ENCODE measurements at regions not wholly inside any gene's neighbourhood (a gene's known extent, or its start where the extent isn't known, plus 50 kb on each side); places are given as distances from the start of the nearest gene placed in this dataset.
A peak's percentile ranks its signal among the peaks of the same experiment; 100 is the strongest.

- CTCF ChIA-PET (ENCODE audit: partially characterized antibody): interaction anchor here (0.6 to 1.2 kb wide), 2 partner anchors 14 to 74 kb away, joined by 3 read pairs; no protein-coding TSS in a partner anchor
- no peak overlapping the region for H2BK5ac ChIP-seq (ENCODE audit: low read depth, low read length)
- no peaks in the 10 kb centered on the region for H4K20me1 ChIP-seq (replicated peaks in 1 of 2; ENCODE audit: control insufficient read depth in 1 of 2, insufficient read depth in 2 of 2, low read length in 2 of 2)
- no peak overlapping the region for H3K18ac ChIP-seq (ENCODE audit: extremely low read depth, low read length)
- H3K79me1 ChIP-seq (ENCODE audit: low read depth, low read length): no peaks in the 10 kb centered on the region
- no peak overlapping the region for H3K56ac ChIP-seq (replicated peaks; ENCODE audit: insufficient read length, low read depth, low read length)
- no peak for DNase-seq (ENCODE audit: low read depth in 1 of 2, low spot score in 2 of 2)
- no peak overlapping the region for H3K4ac ChIP-seq (replicated peaks; ENCODE audit: insufficient read length, low read depth, low read length)
- H3K23me2 ChIP-seq (ENCODE audit: low read depth, low read length): no peaks in the 10 kb centered on the region
- H2BK120ac ChIP-seq (replicated peaks; ENCODE audit: low read depth, low read length): no peak overlapping the region
- no peak overlapping the region for H4K5ac ChIP-seq (ENCODE audit: insufficient read length, low read depth, low read length)
- FAIRE-seq: no peak
- no peak overlapping the region for H3K9ac ChIP-seq (replicated peaks in 1 of 4; ENCODE audit: extremely low read depth in 1 of 4, low read depth in 3 of 4, low read length in 3 of 4)
- 90% methylated on average over 2 of the region's 2 CpGs; no CpG with 5 or more reads in 1 of the 2 experiments for WGBS, 2 experiments (ENCODE audit: extremely low coverage in 1 of 2, insufficient coverage in 1 of 2, insufficient read length in 1 of 2, insufficient replicate concordance in 2 of 2, low coverage in 1 of 2, low lambda C conversion rate in 2 of 2, missing lambda C conversion rate in 1 of 2)
- no peaks in the 10 kb centered on the region; a peak in 1 of 7 replicates for H3K4me1 ChIP-seq (replicated peaks in 1 of 4; ENCODE audit: control insufficient read depth in 3 of 4, insufficient read depth in 4 of 4, low read length in 3 of 4)
- H2BK12ac ChIP-seq (ENCODE audit: low read depth, low read length): no peak overlapping the region
- no peak overlapping the region for H3K4me3 ChIP-seq (ENCODE audit: extremely low read depth in 1 of 4, insufficient read depth in 2 of 4, low read depth in 3 of 4, low read length in 4 of 4)
- peaks cover 7 to 13% (median 10%) of the 10 kb centered on the region in 4 experiments for H3K27me3 ChIP-seq (replicated peaks in 1 of 4; ENCODE audit: control insufficient read depth in 3 of 4, extremely low read depth in 1 of 4, insufficient read depth in 3 of 4, low read length in 3 of 4)
- H3K14ac ChIP-seq (ENCODE audit: insufficient read length): no peak overlapping the region
- H2BK15ac ChIP-seq (ENCODE audit: low read length): no peak overlapping the region
- no peak overlapping the region for H2AK5ac ChIP-seq (ENCODE audit: low read depth, low read length)
- H3K27ac ChIP-seq (ENCODE audit: low read depth, low read length): no peak overlapping the region
- no peak overlapping the region for H3K4me2 ChIP-seq (ENCODE audit: insufficient read depth in 1 of 2, low read depth in 2 of 2, low read length in 2 of 2)
- H2BK20ac ChIP-seq (ENCODE audit: low read length): no peak overlapping the region
- H3K36me3 ChIP-seq (ENCODE audit: control insufficient read depth in 2 of 4, insufficient read depth in 4 of 4, low read length in 3 of 4): no peaks in the 10 kb centered on the region
- H2AFZ ChIP-seq (ENCODE audit: low read length): 0 out of 2 replicates have a peak overlapping the region, but pooled peaks have one; percentile 32
- no peak overlapping the region for H4K8ac ChIP-seq (ENCODE audit: extremely low read depth, insufficient read depth, low read length)
- H4K91ac ChIP-seq (replicated peaks; ENCODE audit: insufficient read length, low read length): no peak overlapping the region
- no peaks in the 10 kb centered on the region for H3K79me2 ChIP-seq (ENCODE audit: control insufficient read depth in 1 of 2, insufficient read depth in 2 of 2, low read length in 2 of 2)
- TF ChIP-seq SAP30 (IDR thresholded peaks at IDR 0.05; ENCODE audit: insufficient read depth, insufficient replicate concordance, low read length) (no peak), CTBP2 (IDR thresholded peaks at IDR 0.05; ENCODE audit: borderline replicate concordance, insufficient read depth, insufficient read length, low read length) (no peak), PHF8 (conservative IDR thresholded peaks at IDR 0.05; ENCODE audit: low read depth, low read length) (no peak), CBX8 (IDR thresholded peaks at IDR 0.05; ENCODE audit: borderline replicate concordance, low read depth, low read length) (no peak), JUND (IDR thresholded peaks at IDR 0.05; ENCODE audit: low read length) (no peak)
- TF ChIP-seq, protein P1, sequence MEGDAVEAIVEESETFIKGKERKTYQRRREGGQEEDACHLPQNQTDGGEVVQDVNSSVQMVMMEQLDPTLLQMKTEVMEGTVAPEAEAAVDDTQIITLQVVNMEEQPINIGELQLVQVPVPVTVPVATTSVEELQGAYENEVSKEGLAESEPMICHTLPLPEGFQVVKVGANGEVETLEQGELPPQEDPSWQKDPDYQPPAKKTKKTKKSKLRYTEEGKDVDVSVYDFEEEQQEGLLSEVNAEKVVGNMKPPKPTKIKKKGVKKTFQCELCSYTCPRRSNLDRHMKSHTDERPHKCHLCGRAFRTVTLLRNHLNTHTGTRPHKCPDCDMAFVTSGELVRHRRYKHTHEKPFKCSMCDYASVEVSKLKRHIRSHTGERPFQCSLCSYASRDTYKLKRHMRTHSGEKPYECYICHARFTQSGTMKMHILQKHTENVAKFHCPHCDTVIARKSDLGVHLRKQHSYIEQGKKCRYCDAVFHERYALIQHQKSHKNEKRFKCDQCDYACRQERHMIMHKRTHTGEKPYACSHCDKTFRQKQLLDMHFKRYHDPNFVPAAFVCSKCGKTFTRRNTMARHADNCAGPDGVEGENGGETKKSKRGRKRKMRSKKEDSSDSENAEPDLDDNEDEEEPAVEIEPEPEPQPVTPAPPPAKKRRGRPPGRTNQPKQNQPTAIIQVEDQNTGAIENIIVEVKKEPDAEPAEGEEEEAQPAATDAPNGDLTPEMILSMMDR (IDR thresholded peaks at IDR 0.05; ENCODE audit: control extremely low read depth in 1 of 3, insufficient read depth in 1 of 3, low read depth in 1 of 3, low read length in 3 of 3): no peak
- no peak overlapping the region for H3K23ac ChIP-seq (ENCODE audit: insufficient read length)
- H3K9me3 ChIP-seq (ENCODE audit: insufficient read depth in 2 of 2, low read depth in 1 of 2, low read length in 1 of 2): peaks cover under 1 to 12% of the 10 kb centered on the region in 2 experiments; a peak in 3 of 4 replicates
- POLR2A ChIA-PET (ENCODE audit: partially characterized antibody): no interaction called here
These were observed 54.7 kb downstream of the ANXA2R start for GRCh38 chr5:42985129-42986037.
